Upper lobe of left lung (tissue), 4 donors: ENCODE measurements at regions not wholly inside any gene's neighbourhood (a gene's known extent, or its start where the extent isn't known, plus 50 kb on each side); places are given as distances from the start of the nearest gene placed in this dataset.

Experiments
- EP300 ChIP-seq, 4 donors: sonication (generic); formaldehyde crosslinking; IDR thresholded peaks; one replicate each; pipeline ENCODE4 v1.5.1; 2017; ENCODE audit warnings: antibody characterized with exemption in 4 of 4, control low read depth in 2 of 4
- POLR2A ChIP-seq, 4 donors: fragments of 450-650 bp; IDR thresholded peaks; one replicate each; pipeline ENCODE4 v1.5.1; 2016 to 2017; ENCODE audit warnings: antibody characterized with exemption in 4 of 4, mild to moderate bottlenecking in 2 of 4
- POLR2AphosphoS5 ChIP-seq, 2 donors: sonication (generic); formaldehyde crosslinking; IDR thresholded peaks; one replicate each; pipeline ENCODE4 v1.5.1; 2017; ENCODE audit warnings: antibody characterized with exemption in 2 of 2
- TF ChIP-seq, protein P1 (sequence below), 6 experiments: fragments of 450-650 bp in 4 of 6; fragments of 200-600 bp in 2 of 6; sonication (generic) in 2 of 6; IDR thresholded peaks; one replicate each; pipeline ENCODE4 v1.5.1; 2016 to 2019; ENCODE audit warnings: antibody characterized with exemption in 6 of 6

DNA sequence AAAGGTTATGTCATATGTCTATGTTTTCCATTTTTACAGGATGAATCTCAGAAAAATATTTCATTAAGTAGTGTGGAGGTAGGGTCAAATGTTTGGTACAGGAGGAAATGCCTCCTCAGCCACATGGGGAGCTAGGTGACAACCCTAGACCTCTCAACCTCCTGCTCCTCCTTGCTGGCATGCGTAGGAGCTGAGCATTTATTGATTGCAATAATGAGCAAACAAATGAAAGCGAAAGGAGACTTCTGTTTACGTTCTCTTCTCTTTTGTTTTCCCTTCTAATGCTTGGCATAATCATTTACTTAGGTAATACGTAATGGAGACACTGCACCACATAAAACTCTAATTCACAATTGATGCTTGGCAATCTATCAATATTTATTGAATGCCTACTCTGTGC is 95.1 kb upstream of the CCBE1 start:
- TF ChIP-seq, protein P1, sequence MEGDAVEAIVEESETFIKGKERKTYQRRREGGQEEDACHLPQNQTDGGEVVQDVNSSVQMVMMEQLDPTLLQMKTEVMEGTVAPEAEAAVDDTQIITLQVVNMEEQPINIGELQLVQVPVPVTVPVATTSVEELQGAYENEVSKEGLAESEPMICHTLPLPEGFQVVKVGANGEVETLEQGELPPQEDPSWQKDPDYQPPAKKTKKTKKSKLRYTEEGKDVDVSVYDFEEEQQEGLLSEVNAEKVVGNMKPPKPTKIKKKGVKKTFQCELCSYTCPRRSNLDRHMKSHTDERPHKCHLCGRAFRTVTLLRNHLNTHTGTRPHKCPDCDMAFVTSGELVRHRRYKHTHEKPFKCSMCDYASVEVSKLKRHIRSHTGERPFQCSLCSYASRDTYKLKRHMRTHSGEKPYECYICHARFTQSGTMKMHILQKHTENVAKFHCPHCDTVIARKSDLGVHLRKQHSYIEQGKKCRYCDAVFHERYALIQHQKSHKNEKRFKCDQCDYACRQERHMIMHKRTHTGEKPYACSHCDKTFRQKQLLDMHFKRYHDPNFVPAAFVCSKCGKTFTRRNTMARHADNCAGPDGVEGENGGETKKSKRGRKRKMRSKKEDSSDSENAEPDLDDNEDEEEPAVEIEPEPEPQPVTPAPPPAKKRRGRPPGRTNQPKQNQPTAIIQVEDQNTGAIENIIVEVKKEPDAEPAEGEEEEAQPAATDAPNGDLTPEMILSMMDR (IDR thresholded peaks at IDR 0.05): no peak
- TF ChIP-seq POLR2A (IDR thresholded peaks at IDR 0.05): no peak
- no peak for TF ChIP-seq POLR2AphosphoS5 (IDR thresholded peaks at IDR 0.05)
- no peak for TF ChIP-seq EP300 (IDR thresholded peaks at IDR 0.05)
